Right lobe of liver (tissue), 6 donors: ENCODE measurements at regions not wholly inside any gene's neighbourhood (a gene's known extent, or its start where the extent isn't known, plus 50 kb on each side); places are given as distances from the start of the nearest gene placed in this dataset.

Experiments used
- ATAC-seq, 4 donors: fragments of 200-7000 bp; cut with Tn5 transposase; one replicate each; pipeline ENCODE4 v1.9.1; 2020; ENCODE audit warnings: mild to moderate bottlenecking in 4 of 4, moderate library complexity in 4 of 4
- DNase-seq, 3 donors: peaks; one replicate each; pipeline ENCODE4 v3.0.0-alpha.2; 2020
- H3K27ac ChIP-seq, 3 donors: fragments of 200-600 bp; one replicate each; pipeline ENCODE4 v1.8.0; 2022
- H3K27me3 ChIP-seq, 2 donors: fragments of 200-600 bp; one replicate each; pipeline ENCODE4 v1.8.0; 2022
- H3K36me3 ChIP-seq, 4 donors: fragments of 200-600 bp; sonication (generic) in 1 of 4; one replicate each; pipeline versions ENCODE4 v1.5.1 to v1.8.0; 2017 to 2022; ENCODE audit warnings: control low read depth in 1 of 4
- H3K4me1 ChIP-seq, 4 donors: fragments of 200-600 bp; sonication (generic) in 1 of 4; one replicate each; pipeline versions ENCODE4 v1.5.1 to v1.8.0; 2017 to 2022; ENCODE audit warnings: control low read depth in 1 of 4
- H3K4me3 ChIP-seq, 3 donors: fragments of 200-600 bp; one replicate each; pipeline ENCODE4 v1.8.0; 2022
- H3K9me3 ChIP-seq, 4 donors: fragments of 200-600 bp; sonication (generic) in 1 of 4; one replicate each; pipeline versions ENCODE4 v1.5.1 to v1.8.0; 2017 to 2022; ENCODE audit warnings: control low read depth in 1 of 4
- POLR2A ChIP-seq: fragments of 450-650 bp; IDR thresholded peaks from one replicate; pipeline ENCODE4 v1.6.1; 2017; ENCODE audit warnings: antibody characterized with exemption, mild to moderate bottlenecking
- WGBS: methylation state at CpG from one replicate; pipeline ENCODE4 v1.1.6; 2018; ENCODE audit warnings: low coverage, low lambda C conversion rate; ENCODE audit not compliant: insufficient coverage; ENCODE audit errors: missing lambda C conversion rate; 5-methylcytosine and 5-hydroxymethylcytosine counted together
- intact Hi-C, 2 donors: fragments of 100-400 bp; cut with DNase I; formaldehyde crosslinking; loops; one replicate each; pipeline versions ENCODE4 v1.11.2 to v1.14.1; 2022
- TF ChIP-seq, protein P1 (sequence below), 4 donors: fragments of 200-600 bp in 3 of 4; fragments of 450-650 bp in 1 of 4; IDR thresholded peaks; one replicate each; pipeline versions ENCODE4 v1.5.1 to v1.8.0; 2016 to 2022; ENCODE audit warnings: antibody characterized with exemption in 4 of 4, mild to moderate bottlenecking in 2 of 4
- donor health status: DM: no; HTN: yes; CAD: no.
- donor health status: DM: no; HTN: no; CAD: no.
- donor health status: DM: no; HTN: no; CAD: no.
- donor health status: DM: no; HTN: yes; CAD: no.
- donor health status: DM: no; HTN: yes; CAD: no.

GRCh38 chr4:189497996-189498395 is 442.7 kb upstream of the FRG1 start:
- intact Hi-C loops = no loop called here
- no peaks in the 10 kb centered on the region for H3K4me1 ChIP-seq
- H3K27ac ChIP-seq = no peak overlapping the region
- no peak for DNase-seq
- TF ChIP-seq POLR2A = no peak
- TF ChIP-seq, protein P1, sequence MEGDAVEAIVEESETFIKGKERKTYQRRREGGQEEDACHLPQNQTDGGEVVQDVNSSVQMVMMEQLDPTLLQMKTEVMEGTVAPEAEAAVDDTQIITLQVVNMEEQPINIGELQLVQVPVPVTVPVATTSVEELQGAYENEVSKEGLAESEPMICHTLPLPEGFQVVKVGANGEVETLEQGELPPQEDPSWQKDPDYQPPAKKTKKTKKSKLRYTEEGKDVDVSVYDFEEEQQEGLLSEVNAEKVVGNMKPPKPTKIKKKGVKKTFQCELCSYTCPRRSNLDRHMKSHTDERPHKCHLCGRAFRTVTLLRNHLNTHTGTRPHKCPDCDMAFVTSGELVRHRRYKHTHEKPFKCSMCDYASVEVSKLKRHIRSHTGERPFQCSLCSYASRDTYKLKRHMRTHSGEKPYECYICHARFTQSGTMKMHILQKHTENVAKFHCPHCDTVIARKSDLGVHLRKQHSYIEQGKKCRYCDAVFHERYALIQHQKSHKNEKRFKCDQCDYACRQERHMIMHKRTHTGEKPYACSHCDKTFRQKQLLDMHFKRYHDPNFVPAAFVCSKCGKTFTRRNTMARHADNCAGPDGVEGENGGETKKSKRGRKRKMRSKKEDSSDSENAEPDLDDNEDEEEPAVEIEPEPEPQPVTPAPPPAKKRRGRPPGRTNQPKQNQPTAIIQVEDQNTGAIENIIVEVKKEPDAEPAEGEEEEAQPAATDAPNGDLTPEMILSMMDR (IDR thresholded peaks at IDR 0.05) = no peak
- peak in 1 of 4 donors; percentile 13 for ATAC-seq
- H3K27me3 ChIP-seq = no peaks in the 10 kb centered on the region
- H3K9me3 ChIP-seq = no peaks in the 10 kb centered on the region
- 61% methylated on average over 5 of the region's 10 CpGs for WGBS
- no peak overlapping the region for H3K4me3 ChIP-seq
- no peaks in the 10 kb centered on the region for H3K36me3 ChIP-seq

- Histone ChIP-seq H3K4me1 (no peaks in the 10 kb centered on the region), H3K27me3 (no peaks in the 10 kb centered on the region), H3K36me3 (no peaks in the 10 kb centered on the region), H3K27ac (no peak overlapping the region), H3K9me3 (no peaks in the 10 kb centered on the region), H3K4me3 (no peak overlapping the region)
- no peak for ATAC-seq
- WGBS = 20% methylated on average over 4 of the region's 8 CpGs
- no peak for DNase-seq
- intact Hi-C loops = no loop called here
- TF ChIP-seq, protein P1 (IDR thresholded peaks at IDR 0.05) = no peak
- TF ChIP-seq POLR2A = no peak
Observed at GRCh38 chr4:189498457-189498856, 442.2 kb upstream of the FRG1 start.

- intact Hi-C loops = no loop called here
- ATAC-seq = no peak
Observed at GRCh38 chr4:189499696-189500095, 441.0 kb upstream of the FRG1 start.

DNA sequence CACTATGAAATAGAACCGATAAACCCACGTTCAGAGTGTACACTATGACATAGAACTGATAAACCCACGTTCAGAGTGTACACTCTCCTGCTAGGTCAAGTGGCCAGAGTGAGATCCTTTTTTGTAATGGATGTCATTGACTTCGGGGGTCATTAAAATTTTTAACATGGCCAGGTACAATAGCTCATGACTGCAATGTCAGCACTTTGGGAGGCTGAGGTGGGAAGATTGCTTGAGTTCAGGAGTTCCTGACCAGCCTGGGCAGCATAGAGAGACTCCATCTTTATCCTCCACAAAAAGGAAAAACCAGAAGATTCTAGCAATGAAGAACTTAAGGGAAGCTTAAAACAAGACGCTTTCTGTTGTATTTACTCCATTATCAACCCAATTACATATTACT is 439.7 kb upstream of the FRG1 start:
- Histone ChIP-seq H3K9me3 (no peaks in the 10 kb centered on the region), H3K36me3 (no peaks in the 10 kb centered on the region), H3K4me3 (no peak overlapping the region), H3K27me3 (no peaks in the 10 kb centered on the region), H3K4me1 (no peaks in the 10 kb centered on the region), H3K27ac (no peak overlapping the region)
- whole genome bisulfite sequencing = 60% methylated on average over 5 of the region's 5 CpGs
- intact Hi-C loops = no loop called here
- TF ChIP-seq POLR2A = no peak
- TF ChIP-seq, protein P1 (IDR thresholded peaks at IDR 0.05) = no peak
- ATAC-seq (no peak), DNase-seq (no peak)

More at GRCh38 chr4:189499696-189500095, 441.0 kb upstream of the FRG1 start:
- Histone ChIP-seq H3K4me3 (no peak overlapping the region), H3K27ac (no peak overlapping the region), H3K4me1 (no peaks in the 10 kb centered on the region), H3K36me3 (no peaks in the 10 kb centered on the region), H3K9me3 (no peaks in the 10 kb centered on the region), H3K27me3 (no peaks in the 10 kb centered on the region)
- WGBS = 64% methylated on average over 2 of the region's 7 CpGs
- no peak for DNase-seq
- TF ChIP-seq, protein P1 (IDR thresholded peaks at IDR 0.05) = no peak
- no peak for TF ChIP-seq POLR2A

- WGBS = 57% methylated on average over 12 of the region's 12 CpGs
- intact Hi-C loops = no loop called here
Observed at GRCh38 chr4:189502841-189503435, 437.7 kb upstream of the FRG1 start.

More at GRCh38 chr4:189502841-189503435, 437.7 kb upstream of the FRG1 start:
- H3K27me3 ChIP-seq = no peaks in the 10 kb centered on the region
- DNase-seq = no peak
- no peak for TF ChIP-seq POLR2A
- TF ChIP-seq, protein P1 (IDR thresholded peaks at IDR 0.05) = no peak
- no peak for ATAC-seq
- H3K9me3 ChIP-seq = no peaks in the 10 kb centered on the region
- H3K27ac ChIP-seq = no peak overlapping the region
- H3K4me3 ChIP-seq = no peak overlapping the region
- no peaks in the 10 kb centered on the region for H3K36me3 ChIP-seq
- no peaks in the 10 kb centered on the region for H3K4me1 ChIP-seq
